Mucosa of gallbladder (tissue), 1 donor: ENCODE measurements at regions not wholly inside any gene's neighbourhood (a gene's known extent, or its start where the extent isn't known, plus 50 kb on each side); places are given as distances from the start of the nearest gene placed in this dataset.

Experiments
- DNase-seq: peaks from one replicate; pipeline ENCODE4 v3.0.0-alpha.2; 2020; ENCODE audit warnings: low spot score
- donor health status: DM: no; HTN: no; CAD: no.

- DNase-seq = no peak
Observed at GRCh38 chr9:82153032-82153431, 164.5 kb downstream of the SPATA31D1 start.

GRCh38 chr9:82154573-82154972, 166.0 kb downstream of the SPATA31D1 start:
- DNase-seq = no peak

DNA sequence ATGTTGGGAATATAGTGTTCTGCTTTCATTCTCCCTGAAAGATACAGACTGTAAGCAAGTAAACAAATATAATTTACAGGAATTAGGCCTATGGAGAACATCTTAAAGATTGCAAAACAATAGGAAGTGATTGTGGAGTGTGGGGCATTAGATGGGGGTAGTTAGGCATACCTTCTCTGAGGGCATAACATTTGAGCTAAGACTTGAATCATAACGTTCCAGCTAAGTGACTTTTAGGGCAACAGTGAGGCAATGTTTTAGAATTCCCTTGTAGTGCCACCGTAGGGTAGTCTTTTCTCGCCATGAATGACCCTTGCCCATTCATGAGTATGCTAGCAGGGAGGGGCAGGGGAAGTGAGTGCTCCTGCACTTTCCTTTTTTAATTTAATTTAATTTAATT, 173.3 kb downstream of the SPATA31D1 start:
- no peak for DNase-seq

GRCh38 chr9:82164159-82164558, 175.6 kb downstream of the SPATA31D1 start:
- no peak for DNase-seq

GRCh38 chr9:82167296-82167695, 178.7 kb downstream of the SPATA31D1 start:
- DNase-seq = no peak

- DNase-seq = no peak
Observed at GRCh38 chr9:82168585-82168984, 180.0 kb downstream of the SPATA31D1 start.

- no peak for DNase-seq
Observed at GRCh38 chr9:82170866-82171265, 182.3 kb downstream of the SPATA31D1 start.

GRCh38 chr9:82171271-82171670, 182.7 kb downstream of the SPATA31D1 start:
- DNase-seq = no peak

DNA sequence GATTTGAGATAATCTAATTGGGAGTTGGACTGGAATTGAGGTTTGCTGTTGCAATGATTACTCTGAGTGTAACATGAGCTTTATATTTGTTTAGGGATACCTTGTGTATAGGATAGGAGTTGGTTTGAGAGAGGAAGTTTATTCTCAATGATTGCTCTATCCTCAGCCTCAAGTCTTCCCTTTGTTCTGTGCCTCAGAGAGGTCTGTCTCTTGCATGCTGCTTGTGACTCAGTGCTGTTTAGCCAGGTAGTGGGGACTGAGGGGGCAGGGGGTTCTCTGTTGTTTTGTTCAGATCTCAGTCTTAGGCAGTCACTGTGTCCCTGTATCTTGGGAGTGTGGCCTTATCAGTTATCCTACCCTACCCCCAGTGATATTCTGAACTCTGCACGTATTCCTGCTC, 192.1 kb downstream of the SPATA31D1 start:
- no peak for DNase-seq

DNA sequence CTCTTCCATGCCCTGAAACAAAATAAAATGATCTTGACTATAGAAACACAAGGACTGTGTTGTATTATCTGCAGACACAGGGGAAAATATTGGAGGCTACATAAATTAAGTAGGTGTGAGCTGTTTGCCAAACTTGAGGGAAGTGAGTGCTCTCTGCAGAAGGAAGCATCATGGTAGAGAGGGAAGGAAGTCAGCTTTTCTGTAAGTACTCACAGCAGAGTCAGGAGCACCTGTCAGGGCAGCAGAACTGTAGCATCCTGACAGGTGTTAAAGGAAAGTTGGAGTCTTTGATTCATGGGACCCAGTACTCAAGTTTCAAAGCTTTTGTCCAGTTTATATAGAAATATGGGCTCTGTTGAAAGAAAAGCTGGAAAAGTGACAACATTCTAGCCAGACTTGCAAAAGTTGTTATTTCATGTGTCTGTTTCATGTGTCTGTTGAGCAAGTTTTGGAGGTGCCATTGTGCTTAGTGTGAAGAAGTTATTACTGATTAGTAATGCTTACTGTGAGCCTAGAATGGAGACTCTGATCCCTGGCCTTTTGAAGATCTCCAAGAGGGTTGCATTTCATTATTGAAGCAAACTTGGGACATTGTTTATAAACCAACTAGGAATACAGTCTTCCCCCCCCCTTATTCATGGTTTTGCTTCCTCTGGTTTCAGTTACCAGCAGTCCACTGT, 194.7 kb downstream of the SPATA31D1 start:
- DNase-seq = no peak

GRCh38 chr9:82184524-82184923, 196.0 kb downstream of the SPATA31D1 start:
- no peak for DNase-seq

- no peak for DNase-seq
Observed at GRCh38 chr9:82188817-82189216, 200.2 kb downstream of the SPATA31D1 start.

DNA sequence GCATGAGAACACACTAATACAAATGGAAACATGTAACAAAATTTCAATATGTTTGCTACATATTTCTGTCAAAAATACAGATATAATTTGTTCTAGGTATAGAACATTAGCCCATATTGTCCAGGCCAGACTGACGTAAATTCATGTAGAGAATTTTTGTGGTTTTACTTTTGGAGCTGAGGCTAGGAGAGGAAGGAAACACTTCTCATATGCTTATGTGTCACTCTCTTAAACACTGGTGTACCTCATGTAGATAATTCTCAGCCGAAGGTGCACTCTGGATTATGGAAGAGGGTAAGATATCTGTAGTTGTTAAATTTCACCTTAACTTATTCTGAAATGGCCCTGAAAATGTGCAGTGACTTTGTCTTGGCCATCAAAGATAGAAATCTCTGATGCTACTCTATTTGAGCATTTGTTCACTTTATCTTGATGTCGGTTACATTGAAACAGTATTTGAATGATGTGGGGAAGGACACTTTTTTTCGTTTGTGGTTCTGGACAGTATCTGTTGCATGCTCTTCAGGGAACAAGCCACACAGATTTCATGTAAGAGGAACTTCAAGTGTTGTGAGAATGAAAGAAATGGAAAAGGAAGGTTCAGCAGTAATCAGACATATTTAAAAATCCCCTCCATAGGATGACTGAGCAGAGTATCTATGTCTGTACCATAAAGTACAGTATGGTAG, 202.7 kb downstream of the SPATA31D1 start:
- DNase-seq = no peak

GRCh38 chr9:82192211-82192610, 203.6 kb downstream of the SPATA31D1 start:
- DNase-seq = no peak

- DNase-seq = no peak
Observed at GRCh38 chr9:82196622-82197441, 208.3 kb downstream of the SPATA31D1 start.

- DNase-seq = no peak
Observed at GRCh38 chr9:82201196-82201595, 212.6 kb downstream of the SPATA31D1 start.

DNA sequence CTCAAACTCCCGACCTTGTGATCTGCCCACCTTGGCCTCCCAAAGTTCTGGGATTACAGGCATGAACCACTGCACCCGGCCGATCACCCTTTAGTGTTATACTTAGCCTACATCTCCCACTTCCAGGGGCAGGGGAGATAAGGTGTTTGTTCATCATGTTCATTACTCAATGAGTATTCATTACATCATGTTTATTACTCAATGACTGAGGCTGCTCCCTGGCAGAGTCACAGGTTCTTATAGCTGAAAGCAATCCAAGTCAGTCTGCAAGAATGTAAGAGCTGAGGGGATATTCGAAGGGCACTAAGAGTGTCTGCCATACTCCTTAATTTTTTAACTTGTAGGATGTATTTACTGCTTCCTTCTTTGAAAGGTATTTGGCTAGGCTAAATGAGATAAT, 214.2 kb downstream of the SPATA31D1 start:
- DNase-seq = no peak

GRCh38 chr9:82206490-82206889, 217.9 kb downstream of the SPATA31D1 start:
- no peak for DNase-seq

GRCh38 chr9:82206946-82207345, 218.4 kb downstream of the SPATA31D1 start:
- no peak for DNase-seq

- no peak for DNase-seq
Observed at GRCh38 chr9:82208741-82209450, 220.3 kb downstream of the SPATA31D1 start.

GRCh38 chr9:82209797-82210470, 221.4 kb downstream of the SPATA31D1 start:
- no peak for DNase-seq

- no peak for DNase-seq
Observed at GRCh38 chr9:82212885-82213284, 224.3 kb downstream of the SPATA31D1 start.
